ENCODE measurements at regions not wholly inside any gene's neighbourhood (a gene's known extent, or its start where the extent isn't known, plus 50 kb on each side); places are given as distances from the start of the nearest gene placed in this dataset.

DNA sequence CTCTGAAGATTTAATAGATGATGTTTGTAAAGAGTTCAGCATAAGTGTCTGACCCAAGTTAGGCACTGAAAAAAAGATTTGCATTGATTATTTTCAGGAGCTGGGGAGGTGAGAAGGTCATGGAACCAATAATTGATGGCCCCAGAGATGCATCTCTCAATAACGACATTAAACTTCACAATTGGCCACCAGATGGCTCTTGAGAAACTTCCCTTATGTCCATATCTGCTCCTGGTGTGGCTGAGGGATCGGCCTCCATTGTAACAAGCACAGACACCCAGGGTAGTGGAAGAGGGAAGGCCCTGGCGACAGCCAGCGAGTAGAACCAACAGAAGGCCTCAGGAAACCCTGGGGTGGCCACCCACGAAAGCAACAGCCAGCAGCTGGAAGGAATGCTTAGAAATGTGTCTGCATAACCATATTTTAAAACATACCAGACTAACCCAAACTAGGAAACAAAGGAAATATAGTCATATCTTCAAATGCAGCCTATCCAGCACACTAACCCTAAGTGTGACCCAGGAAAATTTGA lies 536.7 kb downstream of the SOX2 start:
- TF ChIP-seq, protein P1, sequence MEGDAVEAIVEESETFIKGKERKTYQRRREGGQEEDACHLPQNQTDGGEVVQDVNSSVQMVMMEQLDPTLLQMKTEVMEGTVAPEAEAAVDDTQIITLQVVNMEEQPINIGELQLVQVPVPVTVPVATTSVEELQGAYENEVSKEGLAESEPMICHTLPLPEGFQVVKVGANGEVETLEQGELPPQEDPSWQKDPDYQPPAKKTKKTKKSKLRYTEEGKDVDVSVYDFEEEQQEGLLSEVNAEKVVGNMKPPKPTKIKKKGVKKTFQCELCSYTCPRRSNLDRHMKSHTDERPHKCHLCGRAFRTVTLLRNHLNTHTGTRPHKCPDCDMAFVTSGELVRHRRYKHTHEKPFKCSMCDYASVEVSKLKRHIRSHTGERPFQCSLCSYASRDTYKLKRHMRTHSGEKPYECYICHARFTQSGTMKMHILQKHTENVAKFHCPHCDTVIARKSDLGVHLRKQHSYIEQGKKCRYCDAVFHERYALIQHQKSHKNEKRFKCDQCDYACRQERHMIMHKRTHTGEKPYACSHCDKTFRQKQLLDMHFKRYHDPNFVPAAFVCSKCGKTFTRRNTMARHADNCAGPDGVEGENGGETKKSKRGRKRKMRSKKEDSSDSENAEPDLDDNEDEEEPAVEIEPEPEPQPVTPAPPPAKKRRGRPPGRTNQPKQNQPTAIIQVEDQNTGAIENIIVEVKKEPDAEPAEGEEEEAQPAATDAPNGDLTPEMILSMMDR (IDR thresholded peaks at IDR 0.05): no peak
- no peak for TF ChIP-seq EP300 (IDR thresholded peaks at IDR 0.05)

All from suprapubic skin (tissue), 3 donors.